Activated CD4-positive, alpha-beta memory T cell treated with anti-CD3 and anti-CD28 coated beads, Interleukin-2, amount 10 ng/mL, durations not matched to agents 7 days and 5 days (primary cell): ENCODE measurements at regions not wholly inside any gene's neighbourhood (a gene's known extent, or its start where the extent isn't known, plus 50 kb on each side); places are given as distances from the start of the nearest gene placed in this dataset.

Experiments
- CTCF ChIA-PET: fragments of 350-600 bp; sonication (Branson Sonifier 250); formaldehyde crosslinking; loops from one replicate; lab custom pipeline; 2021; ENCODE audit warnings: antibody characterized with exemption, inconsistent platforms; lab: Charles Lee
- POLR2A ChIA-PET: fragments of 350-600 bp; sonication (Branson Sonifier 250); formaldehyde crosslinking; loops from one replicate; lab custom pipeline; 2021; ENCODE audit warnings: antibody characterized with exemption; lab: Charles Lee
- DNase-seq: peaks from one replicate; pipeline ENCODE4 v3.0.0-alpha.2; 2020
- H3K27ac Mint-ChIP-seq: one replicate; pipeline ENCODE4 v1.8.0; 2021; ENCODE audit warnings: mild to moderate bottlenecking, mixed read lengths
- H3K27me3 Mint-ChIP-seq: one replicate; pipeline ENCODE4 v1.8.0; 2021; ENCODE audit warnings: mixed read lengths
- H3K36me3 Mint-ChIP-seq: one replicate; pipeline ENCODE4 v1.8.0; 2021; ENCODE audit warnings: low read depth, mixed read lengths
- H3K4me1 Mint-ChIP-seq: one replicate; pipeline ENCODE4 v1.8.0; 2021; ENCODE audit warnings: mixed read lengths
- H3K4me3 Mint-ChIP-seq: one replicate; pipeline ENCODE4 v1.8.0; 2021; ENCODE audit warnings: mild to moderate bottlenecking, mixed read lengths
- H3K9me3 Mint-ChIP-seq: one replicate; pipeline ENCODE4 v1.8.0; 2021; ENCODE audit warnings: mixed read lengths

DNA sequence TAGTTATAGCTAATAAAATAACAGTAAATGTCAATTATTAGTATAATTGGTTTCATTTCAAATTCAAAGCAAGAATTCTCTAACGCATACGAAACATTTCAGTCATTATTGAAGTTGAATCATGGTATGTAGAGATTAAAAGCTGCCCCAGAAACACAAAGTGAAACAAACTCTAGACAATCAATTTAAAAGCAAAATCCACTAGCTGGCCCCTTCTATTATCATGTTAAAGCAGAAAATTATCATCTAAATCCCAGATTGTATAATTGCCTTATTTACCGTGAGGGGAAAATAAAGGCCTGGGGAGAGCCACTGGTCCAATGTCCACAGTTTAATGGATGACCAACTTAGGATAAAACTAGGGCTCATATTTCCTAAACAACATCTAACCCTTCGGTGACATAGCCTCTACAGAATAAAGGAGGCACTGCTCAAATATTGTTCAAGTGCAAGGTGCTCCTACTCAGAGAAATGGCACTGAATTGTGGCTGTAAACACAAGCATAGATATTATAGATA lies 110.9 kb upstream of the THRB start:
- ChIA-PET POLR2A (no interaction called here), CTCF (no interaction called here)
- Mint-ChIP-seq H3K27ac (no peak overlapping the region), H3K36me3 (no peaks in the 10 kb centered on the region), H3K27me3 (no peaks in the 10 kb centered on the region), H3K9me3 (no peaks in the 10 kb centered on the region), H3K4me3 (no peak overlapping the region), H3K4me1 (no peaks in the 10 kb centered on the region)
- DNase-seq, result no peak

DNA sequence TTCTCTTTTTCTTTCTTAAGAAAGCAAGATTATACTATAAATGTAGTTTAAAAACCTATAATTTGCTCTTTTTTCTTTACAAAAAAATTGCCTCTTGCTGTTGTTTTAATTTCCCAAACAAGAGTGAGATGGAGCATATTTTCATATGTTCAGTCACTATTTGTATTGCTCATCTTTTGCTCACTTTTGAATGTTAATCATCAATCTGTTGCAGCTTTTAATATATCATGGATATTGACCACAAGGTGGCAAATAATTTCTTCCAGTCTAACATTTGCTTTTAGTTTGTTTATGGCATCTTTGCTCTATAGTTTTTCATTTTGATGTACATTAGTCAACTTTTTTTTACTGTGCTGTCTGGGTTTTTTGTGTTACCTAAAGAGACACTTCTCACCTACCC lies 112.6 kb upstream of the THRB start:
- no peaks in the 10 kb centered on the region for H3K36me3 Mint-ChIP-seq
- no peaks in the 10 kb centered on the region for H3K9me3 Mint-ChIP-seq
- no peak overlapping the region for H3K27ac Mint-ChIP-seq
- POLR2A ChIA-PET, result no interaction called here
- no peak overlapping the region for H3K4me3 Mint-ChIP-seq
- CTCF ChIA-PET, result no interaction called here
- no peaks in the 10 kb centered on the region for H3K4me1 Mint-ChIP-seq
- no peak for DNase-seq
- no peaks in the 10 kb centered on the region for H3K27me3 Mint-ChIP-seq

DNA sequence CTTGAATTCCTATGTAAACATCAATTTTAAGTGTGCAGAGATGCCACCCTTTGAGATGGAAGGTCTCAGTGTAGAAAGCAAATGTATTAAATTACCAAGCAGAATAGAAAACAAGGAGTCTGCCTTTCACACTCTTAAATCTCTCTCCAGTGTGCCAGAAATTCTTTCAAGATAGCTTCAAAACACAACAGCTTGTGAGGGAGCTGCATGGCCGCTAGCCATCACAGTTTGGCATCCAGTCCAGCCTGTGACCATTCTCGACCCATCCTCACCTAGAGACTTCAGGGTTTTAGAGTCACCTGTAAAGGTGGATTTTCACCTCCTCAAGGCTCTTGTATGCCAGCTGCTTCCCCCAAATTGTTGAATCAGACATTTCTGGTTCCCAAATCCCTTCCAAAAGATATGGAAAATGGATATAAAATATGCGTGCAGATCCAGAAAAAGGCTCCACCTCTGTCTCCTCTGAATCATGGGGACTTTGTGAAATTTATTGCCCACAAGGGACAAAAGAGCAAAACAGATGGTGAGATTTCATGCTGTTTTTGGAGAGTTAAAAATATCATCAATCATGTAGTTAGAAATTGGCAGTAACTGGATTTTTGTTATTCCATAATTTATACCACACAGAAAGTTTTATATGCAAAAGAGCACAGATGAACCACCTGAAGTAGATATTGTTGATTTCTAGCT lies 114.2 kb upstream of the THRB start:
- H3K27me3 Mint-ChIP-seq, result no peaks in the 10 kb centered on the region
- CTCF ChIA-PET, result no interaction called here
- no peaks in the 10 kb centered on the region for H3K4me1 Mint-ChIP-seq
- no peaks in the 10 kb centered on the region for H3K36me3 Mint-ChIP-seq
- no peaks in the 10 kb centered on the region for H3K9me3 Mint-ChIP-seq
- H3K27ac Mint-ChIP-seq, result no peak overlapping the region
- POLR2A ChIA-PET, result no interaction called here
- H3K4me3 Mint-ChIP-seq, result no peak overlapping the region
- DNase-seq, result no peak

DNA sequence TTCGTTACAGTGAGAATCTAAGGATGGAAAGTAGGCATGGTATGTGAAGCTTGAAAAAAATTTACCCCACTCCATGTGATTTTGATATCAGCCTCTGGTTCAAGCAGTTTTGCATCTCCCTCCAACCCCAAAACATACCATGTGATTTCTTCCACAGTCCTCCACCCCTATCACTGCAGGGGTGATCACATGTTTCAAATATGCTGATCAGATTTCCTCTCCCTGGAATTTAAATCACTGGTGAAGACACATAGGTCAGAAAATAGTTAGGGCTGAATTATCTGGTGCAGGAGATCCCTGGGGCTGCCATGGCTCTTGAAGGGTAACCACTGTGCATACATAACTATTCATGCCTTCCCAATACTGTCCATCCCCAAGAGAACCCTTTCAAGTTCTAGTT lies 119.7 kb upstream of the THRB start:
- Mint-ChIP-seq H3K4me3 (no peak overlapping the region), H3K36me3 (no peaks in the 10 kb centered on the region), H3K4me1 (no peaks in the 10 kb centered on the region), H3K27ac (no peak overlapping the region), H3K27me3 (no peaks in the 10 kb centered on the region), H3K9me3 (no peaks in the 10 kb centered on the region)
- POLR2A ChIA-PET, result no interaction called here
- CTCF ChIA-PET, result no interaction called here
- DNase-seq, result no peak

DNA sequence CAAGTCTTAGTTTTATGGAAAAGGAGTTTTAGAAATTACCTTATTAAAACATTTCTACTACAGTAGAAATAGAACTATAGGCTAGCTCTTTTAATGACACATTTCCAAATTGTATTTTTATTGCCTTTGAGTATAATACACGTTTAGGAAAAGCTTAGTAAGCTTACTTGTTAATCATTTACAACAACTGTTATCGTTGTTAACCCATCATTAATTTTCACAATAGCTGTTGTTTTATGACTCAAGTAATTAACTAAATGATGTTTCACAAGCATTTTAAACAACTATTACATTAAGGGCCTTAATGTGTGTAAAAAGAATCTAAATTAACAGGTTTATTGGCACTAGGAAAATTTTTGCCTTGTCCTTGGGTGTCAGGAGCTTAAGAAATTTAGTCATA lies 120.5 kb upstream of the THRB start:
- no peak overlapping the region for H3K27ac Mint-ChIP-seq
- H3K36me3 Mint-ChIP-seq, result no peaks in the 10 kb centered on the region
- no peaks in the 10 kb centered on the region for H3K27me3 Mint-ChIP-seq
- H3K4me1 Mint-ChIP-seq, result no peaks in the 10 kb centered on the region
- POLR2A ChIA-PET, result no interaction called here
- H3K4me3 Mint-ChIP-seq, result no peak overlapping the region
- no peak for DNase-seq
- H3K9me3 Mint-ChIP-seq, result no peaks in the 10 kb centered on the region
- CTCF ChIA-PET, result no interaction called here

DNA sequence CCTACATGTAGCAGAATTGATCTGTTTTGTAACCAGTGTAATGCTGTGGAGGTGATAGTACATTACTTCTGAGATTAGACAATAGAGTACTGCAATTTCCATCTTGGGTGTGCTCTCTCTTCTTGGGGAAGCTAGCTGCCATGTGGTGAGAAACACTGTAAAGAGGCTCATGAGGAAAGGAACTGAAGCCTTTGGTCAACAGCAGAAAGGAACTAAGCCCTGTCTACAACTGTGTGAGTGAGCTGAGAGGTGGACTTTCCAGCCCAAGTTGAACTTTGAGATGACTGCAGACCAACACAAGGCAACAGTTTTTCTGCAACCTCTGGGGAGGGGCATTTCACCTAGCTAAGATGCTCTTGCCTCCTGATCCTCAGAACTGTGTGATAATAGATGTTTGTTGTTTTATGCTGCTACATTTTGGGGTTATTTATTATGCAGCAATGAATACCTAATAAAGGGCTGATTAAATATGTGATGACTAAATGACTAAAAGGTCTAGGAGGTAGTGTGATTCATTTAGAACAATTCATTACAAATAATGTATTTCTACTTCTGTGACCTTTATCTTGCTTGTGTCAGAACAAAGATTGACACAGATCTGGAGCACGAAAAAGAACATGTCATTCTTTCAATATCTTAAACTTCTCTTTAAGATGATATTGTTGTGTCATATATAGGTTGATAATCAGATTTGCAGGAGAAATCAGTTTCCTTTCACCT lies 121.6 kb upstream of the THRB start:
- no peak for DNase-seq
- ChIA-PET POLR2A (no interaction called here), CTCF (no interaction called here)
- no peak overlapping the region for H3K27ac Mint-ChIP-seq
- H3K4me3 Mint-ChIP-seq, result no peak overlapping the region
- no peaks in the 10 kb centered on the region for H3K9me3 Mint-ChIP-seq
- H3K36me3 Mint-ChIP-seq, result no peaks in the 10 kb centered on the region
- H3K27me3 Mint-ChIP-seq, result no peaks in the 10 kb centered on the region
- no peaks in the 10 kb centered on the region for H3K4me1 Mint-ChIP-seq

DNA sequence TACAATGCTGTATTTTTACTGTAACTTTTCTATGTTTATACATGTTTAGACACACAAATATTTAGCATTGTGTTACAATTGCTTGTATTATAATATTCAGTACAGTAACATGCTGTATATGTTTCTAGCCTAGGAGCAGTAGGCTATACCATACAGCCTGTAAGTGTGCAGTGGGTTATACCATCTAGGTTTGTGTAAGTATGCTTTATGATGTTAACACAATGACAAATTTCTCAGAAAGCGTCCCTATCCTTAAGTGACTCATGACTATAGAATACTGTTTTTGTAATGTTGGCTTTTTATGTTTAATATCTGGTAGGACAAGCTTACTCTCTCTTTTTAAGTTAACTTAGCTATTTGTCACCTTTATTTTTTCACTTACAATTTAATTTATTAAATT lies 127.5 kb upstream of the THRB start:
- Mint-ChIP-seq H3K27ac (no peak overlapping the region), H3K9me3 (peaks cover 4% of the 10 kb centered on the region), H3K4me1 (no peaks in the 10 kb centered on the region), H3K4me3 (no peak overlapping the region), H3K36me3 (no peaks in the 10 kb centered on the region), H3K27me3 (no peaks in the 10 kb centered on the region)
- CTCF ChIA-PET, result no interaction called here
- POLR2A ChIA-PET, result no interaction called here
- no peak for DNase-seq

DNA sequence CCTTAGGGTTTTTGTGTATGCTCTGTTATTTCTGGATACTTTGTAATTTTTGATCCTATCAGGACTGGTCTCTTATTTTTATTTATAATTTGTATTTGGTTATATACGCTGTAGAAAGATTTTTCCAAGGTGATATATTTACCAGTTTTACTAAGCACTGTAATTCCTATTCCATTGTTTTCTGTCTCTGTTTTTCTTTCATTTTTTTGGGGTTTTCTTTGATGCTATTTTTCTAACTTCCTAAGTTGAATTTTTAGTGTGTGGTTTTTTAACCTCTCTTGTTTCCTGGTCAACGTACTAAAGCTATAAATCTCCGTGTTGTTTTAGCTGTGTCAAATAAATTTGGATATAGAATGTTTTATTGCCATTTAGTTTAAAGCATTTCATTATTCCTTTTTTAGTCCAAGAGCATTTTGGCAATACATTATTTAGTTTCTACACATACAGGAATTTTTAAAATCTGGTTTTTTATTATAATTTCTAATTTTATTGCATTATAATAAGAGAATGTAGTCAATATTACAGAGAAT lies 128.1 kb upstream of the THRB start:
- Mint-ChIP-seq H3K36me3 (no peaks in the 10 kb centered on the region), H3K4me1 (no peaks in the 10 kb centered on the region), H3K9me3 (peaks cover 4% of the 10 kb centered on the region), H3K27ac (no peak overlapping the region), H3K27me3 (no peaks in the 10 kb centered on the region), H3K4me3 (no peak overlapping the region)
- POLR2A ChIA-PET, result no interaction called here
- CTCF ChIA-PET, result no interaction called here
- DNase-seq, result no peak

DNA sequence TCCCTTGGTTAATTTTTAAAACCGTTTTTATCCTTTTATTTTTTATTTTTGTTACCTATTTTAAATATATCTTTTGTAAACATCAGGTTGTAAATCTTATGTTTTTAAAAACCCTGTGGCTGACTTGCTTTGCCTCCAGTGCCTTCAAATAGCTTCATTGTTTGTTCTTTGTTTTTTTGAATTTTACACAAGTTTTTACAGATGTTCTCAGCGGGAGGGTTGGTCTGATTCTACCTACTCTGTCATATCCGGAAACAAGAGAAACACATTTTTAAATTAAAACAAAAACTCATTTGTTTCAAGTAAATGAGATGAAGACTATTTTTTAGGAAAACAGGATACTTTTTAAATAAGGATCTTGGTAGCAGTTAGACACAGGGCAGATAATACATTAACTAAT lies 129.0 kb upstream of the THRB start:
- ChIA-PET POLR2A (no interaction called here), CTCF (no interaction called here)
- no peaks in the 10 kb centered on the region for H3K4me1 Mint-ChIP-seq
- no peak overlapping the region for H3K27ac Mint-ChIP-seq
- H3K27me3 Mint-ChIP-seq, result no peaks in the 10 kb centered on the region
- H3K36me3 Mint-ChIP-seq, result no peaks in the 10 kb centered on the region
- peaks cover 4% of the 10 kb centered on the region for H3K9me3 Mint-ChIP-seq
- no peak for DNase-seq
- H3K4me3 Mint-ChIP-seq, result no peak overlapping the region

DNA sequence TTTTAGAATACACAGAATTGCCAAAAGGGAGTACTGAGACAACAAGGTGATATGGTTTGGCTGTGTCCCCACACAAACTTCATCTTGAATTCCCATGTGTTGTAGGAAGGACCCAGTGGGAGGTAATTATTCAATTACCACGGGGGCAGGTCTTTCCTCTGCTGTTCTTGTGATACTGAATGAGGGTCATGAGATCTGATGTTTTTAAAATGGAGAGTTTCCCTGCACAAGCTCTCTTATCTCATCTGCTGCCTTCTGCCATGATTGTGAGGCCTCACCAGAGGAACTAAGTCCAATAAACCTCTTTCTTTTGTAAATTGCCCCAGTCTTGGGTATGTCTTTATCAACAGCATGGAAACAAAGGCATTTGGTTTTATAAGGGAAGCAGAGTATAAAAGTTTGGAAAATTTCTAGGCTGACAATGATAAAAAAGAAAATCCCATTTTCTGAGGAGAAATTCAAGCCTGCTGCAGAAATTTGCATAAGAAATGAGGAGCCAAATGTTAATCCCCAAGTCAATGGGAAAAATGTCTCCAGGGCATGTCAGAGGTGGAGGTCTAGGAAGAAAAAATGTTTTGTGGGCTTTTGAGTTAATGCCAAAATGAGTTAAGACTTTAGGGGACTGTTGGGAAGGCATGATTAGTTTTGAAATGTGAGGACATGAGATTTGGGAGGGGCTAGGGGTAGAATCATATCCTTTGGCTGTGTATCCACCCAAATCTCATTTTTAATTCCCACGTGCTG lies 130.5 kb upstream of the THRB start:
- no peak for DNase-seq
- Mint-ChIP-seq H3K4me3 (no peak overlapping the region), H3K9me3 (peaks cover 4% of the 10 kb centered on the region), H3K27ac (no peak overlapping the region), H3K36me3 (no peaks in the 10 kb centered on the region), H3K4me1 (no peaks in the 10 kb centered on the region), H3K27me3 (no peaks in the 10 kb centered on the region)
- ChIA-PET CTCF (no interaction called here), POLR2A (no interaction called here)

DNA sequence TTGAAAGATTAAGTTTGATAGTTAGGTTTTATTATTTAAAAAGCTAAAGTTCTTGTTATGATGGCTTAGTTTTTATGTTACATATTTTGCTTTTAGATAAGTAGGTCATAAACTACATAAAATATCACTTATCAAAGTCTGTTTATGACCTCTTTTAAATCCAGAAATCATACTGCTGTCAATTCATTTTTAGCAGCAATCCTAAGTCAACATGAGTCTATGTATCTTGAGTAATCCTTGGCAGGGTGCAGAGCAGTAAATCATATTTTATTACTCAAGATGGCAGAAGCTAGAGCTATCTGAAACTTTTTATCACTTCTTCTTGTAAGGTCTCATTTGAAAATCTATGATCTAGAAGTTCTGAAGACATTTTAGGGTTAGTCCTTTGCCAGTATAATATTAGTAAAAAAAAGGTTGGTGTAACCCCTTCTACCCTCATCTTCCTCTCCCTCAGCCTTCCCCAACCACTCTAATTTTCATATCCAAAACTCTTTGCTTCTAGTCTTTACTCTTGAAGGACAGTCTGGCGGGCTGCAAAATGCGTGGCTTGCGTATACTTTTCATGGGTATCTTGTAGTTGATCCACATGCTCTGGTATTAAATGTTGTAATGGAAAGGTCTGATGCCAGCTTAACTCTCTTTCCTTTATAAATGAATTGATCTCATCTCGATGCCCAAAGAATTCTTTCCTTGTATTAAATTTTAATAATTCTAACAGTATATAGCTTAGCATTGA lies 134.0 kb upstream of the THRB start:
- ChIA-PET POLR2A (interaction anchor here (0.6 kb wide), 1 partner anchor 1464 kb away, joined by 6 read pairs; no protein-coding TSS in a partner anchor), CTCF (interaction anchor here (0.7 kb wide), 1 partner anchor 674 kb away, joined by 3 read pairs; no protein-coding TSS in a partner anchor)

DNA sequence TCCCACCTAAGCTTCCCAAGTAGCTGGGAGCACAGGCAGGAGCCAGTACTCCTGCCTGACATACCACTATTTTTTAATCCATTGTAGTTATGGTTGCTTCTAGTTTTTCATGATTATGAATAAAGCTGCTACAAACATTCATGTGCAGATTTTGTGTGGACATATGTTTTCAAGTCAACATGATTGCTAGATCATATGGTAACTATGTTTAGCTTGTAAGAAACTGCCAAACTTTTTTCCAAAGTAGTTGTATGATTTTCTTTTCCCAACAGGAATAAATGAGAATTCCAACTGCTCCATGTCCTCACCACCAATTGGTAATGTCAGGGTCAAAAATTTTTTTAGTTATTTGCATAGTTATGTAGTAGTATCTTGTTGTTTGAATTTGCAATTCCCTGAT lies 136.8 kb upstream of the THRB start:
- H3K4me1 Mint-ChIP-seq, result no peaks in the 10 kb centered on the region
- no peaks in the 10 kb centered on the region for H3K36me3 Mint-ChIP-seq
- POLR2A ChIA-PET, result no interaction called here
- no peak for DNase-seq
- CTCF ChIA-PET, result no interaction called here
- H3K9me3 Mint-ChIP-seq, result no peaks in the 10 kb centered on the region
- H3K27ac Mint-ChIP-seq, result no peak overlapping the region
- H3K4me3 Mint-ChIP-seq, result no peak overlapping the region
- H3K27me3 Mint-ChIP-seq, result no peaks in the 10 kb centered on the region

More for the DNA sequence above, 134.0 kb upstream of the THRB start:
- H3K9me3 Mint-ChIP-seq, result peaks cover 4% of the 10 kb centered on the region
- DNase-seq, result no peak
- H3K4me1 Mint-ChIP-seq, result no peaks in the 10 kb centered on the region
- no peaks in the 10 kb centered on the region for H3K36me3 Mint-ChIP-seq
- H3K27me3 Mint-ChIP-seq, result no peaks in the 10 kb centered on the region
- H3K27ac Mint-ChIP-seq, result no peak overlapping the region
- H3K4me3 Mint-ChIP-seq, result no peak overlapping the region

DNA sequence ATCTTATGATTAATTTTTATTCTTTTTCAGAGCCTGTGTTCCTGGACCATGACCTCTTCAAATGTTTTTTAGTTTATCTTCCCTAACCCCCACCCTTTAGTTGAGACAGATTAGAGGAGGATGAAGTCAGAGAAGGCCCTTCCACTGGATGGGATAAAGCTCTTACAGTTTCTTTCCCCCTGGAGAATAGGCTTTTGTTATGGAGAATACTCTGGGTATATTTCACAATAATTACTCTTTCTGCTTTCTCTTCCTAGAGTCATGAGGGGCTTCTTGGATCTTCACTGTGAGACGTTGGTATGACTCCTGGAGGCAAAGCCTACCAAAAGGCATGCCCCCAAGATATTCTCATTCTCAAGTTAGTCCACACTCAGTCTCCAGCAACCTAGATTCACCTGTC lies 144.4 kb upstream of the THRB start:
- no peak for DNase-seq
- Mint-ChIP-seq H3K36me3 (no peaks in the 10 kb centered on the region), H3K27me3 (no peaks in the 10 kb centered on the region), H3K4me1 (no peaks in the 10 kb centered on the region), H3K4me3 (no peak overlapping the region), H3K9me3 (no peaks in the 10 kb centered on the region), H3K27ac (no peak overlapping the region)
- ChIA-PET CTCF (no interaction called here), POLR2A (no interaction called here)
